Smooth muscle cell (in vitro differentiated cells): ENCODE measurements at regions not wholly inside any gene's neighbourhood (a gene's known extent, or its start where the extent isn't known, plus 50 kb on each side); places are given as distances from the start of the nearest gene placed in this dataset.
"Not testable (repeated sequence)": the region's sequence is repeated elsewhere in the genome, so short reads cannot be mapped to it uniquely, and the experiment has no call there.

Experiments used
- DNase-seq: peaks from one replicate; lab custom pipeline; 2025; ENCODE audit not compliant: unreplicated experiment; lab: John Stamatoyannopoulos, UW
- H2AFZ ChIP-seq: fragments of 200-600 bp; sonication (generic); 2 replicates; pipeline ENCODE4 v1.6.0; 2016; ENCODE audit warnings: antibody characterized with exemption, low read depth, mild to moderate bottlenecking
- H3F3A ChIP-seq: fragments of 200-600 bp; sonication (generic); 2 replicates; pipeline ENCODE4 v1.6.0; 2017; ENCODE audit warnings: antibody characterized with exemption, low read depth
- H3K27ac ChIP-seq: fragments of 200-600 bp; sonication (generic); 2 replicates; pipeline ENCODE4 v1.5.1; 2016; ENCODE audit warnings: low read depth, mild to moderate bottlenecking
- H3K27me3 ChIP-seq: fragments of 200-600 bp; sonication (generic); 2 replicates; pipeline ENCODE4 v1.6.1; 2016; ENCODE audit warnings: low read depth, mild to moderate bottlenecking
- H3K36me3 ChIP-seq: fragments of 200-600 bp; sonication (generic); 2 replicates; pipeline ENCODE4 v1.5.1; 2016; ENCODE audit warnings: low read depth
- H3K4me1 ChIP-seq: fragments of 200-600 bp; sonication (generic); 2 replicates; pipeline ENCODE4 v1.5.1; 2016; ENCODE audit warnings: low read depth
- H3K4me2 ChIP-seq: fragments of 200-600 bp; sonication (generic); 2 replicates; pipeline ENCODE4 v1.6.0; 2016; ENCODE audit warnings: mild to moderate bottlenecking
- H3K4me3 ChIP-seq: fragments of 200-600 bp; sonication (generic); 2 replicates; pipeline ENCODE4 v1.5.1; 2016; ENCODE audit warnings: mild to moderate bottlenecking
- H3K79me2 ChIP-seq: fragments of 200-600 bp; sonication (generic); 2 replicates; pipeline ENCODE4 v1.6.0; 2016; ENCODE audit warnings: low read depth, mild to moderate bottlenecking
- H3K9ac ChIP-seq: fragments of 200-600 bp; sonication (generic); 2 replicates; pipeline ENCODE4 v1.6.0; 2016; ENCODE audit warnings: low read depth
- H3K9me3 ChIP-seq: fragments of 200-600 bp; sonication (generic); replicated peaks from 2 replicates; pipeline ENCODE4 v1.5.1; 2016; ENCODE audit warnings: low read depth
- H4K20me1 ChIP-seq: fragments of 200-600 bp; sonication (generic); 2 replicates; pipeline ENCODE4 v1.6.0; 2016; ENCODE audit warnings: low read depth
- CTCF ChIP-seq: fragments of 200-600 bp; sonication (generic); IDR thresholded peaks from 2 replicates; pipeline ENCODE4 v1.5.1; 2017; ENCODE audit warnings: borderline replicate concordance, mild to moderate bottlenecking, antibody characterized with exemption; ENCODE audit not compliant: insufficient read depth, poor library complexity, severe bottlenecking
- WGBS: methylation state at CpG from one replicate; pipeline ENCODE4 v1.1.7; 2016; ENCODE audit warnings: low lambda C conversion rate; 5-methylcytosine and 5-hydroxymethylcytosine counted together

GRCh38 chr2:238722181-238722580 is 125.7 kb upstream of the TWIST2 start:
- H4K20me1 ChIP-seq = no peaks in the 10 kb centered on the region
- H3K36me3 ChIP-seq = no peaks in the 10 kb centered on the region
- 94% methylated on average over 14 of the region's 14 CpGs for WGBS
- H3F3A ChIP-seq = no peaks in the 10 kb centered on the region
- no peak for DNase-seq
- H3K4me1 ChIP-seq = no peaks in the 10 kb centered on the region
- H3K4me2 ChIP-seq = no peak overlapping the region
- no peaks in the 10 kb centered on the region for H3K79me2 ChIP-seq
- no peak overlapping the region for H3K27ac ChIP-seq
- H3K27me3 ChIP-seq = peaks cover 8% of the 10 kb centered on the region
- H3K9ac ChIP-seq = no peak overlapping the region
- H3K4me3 ChIP-seq = no peak overlapping the region
- TF ChIP-seq CTCF = no peak
- no peaks in the 10 kb centered on the region for H3K9me3 ChIP-seq
- no peak overlapping the region for H2AFZ ChIP-seq

- H3K9me3 ChIP-seq = no peaks in the 10 kb centered on the region
- 96% methylated on average over 24 of the region's 33 CpGs for WGBS
- H2AFZ ChIP-seq = no peak overlapping the region
- H3K9ac ChIP-seq = no peak overlapping the region
- H3F3A ChIP-seq = peaks cover under 1% of the 10 kb centered on the region
- no peak overlapping the region for H3K4me2 ChIP-seq
- no peak for DNase-seq
- peaks cover 8% of the 10 kb centered on the region for H3K27me3 ChIP-seq
- H4K20me1 ChIP-seq = no peaks in the 10 kb centered on the region
- H3K27ac ChIP-seq = no peak overlapping the region
- H3K36me3 ChIP-seq = no peaks in the 10 kb centered on the region
- TF ChIP-seq CTCF = no peak
- no peaks in the 10 kb centered on the region for H3K79me2 ChIP-seq
- no peak overlapping the region for H3K4me3 ChIP-seq
- no peaks in the 10 kb centered on the region for H3K4me1 ChIP-seq
Observed at GRCh38 chr2:238722883-238723282, 125.0 kb upstream of the TWIST2 start.

DNA sequence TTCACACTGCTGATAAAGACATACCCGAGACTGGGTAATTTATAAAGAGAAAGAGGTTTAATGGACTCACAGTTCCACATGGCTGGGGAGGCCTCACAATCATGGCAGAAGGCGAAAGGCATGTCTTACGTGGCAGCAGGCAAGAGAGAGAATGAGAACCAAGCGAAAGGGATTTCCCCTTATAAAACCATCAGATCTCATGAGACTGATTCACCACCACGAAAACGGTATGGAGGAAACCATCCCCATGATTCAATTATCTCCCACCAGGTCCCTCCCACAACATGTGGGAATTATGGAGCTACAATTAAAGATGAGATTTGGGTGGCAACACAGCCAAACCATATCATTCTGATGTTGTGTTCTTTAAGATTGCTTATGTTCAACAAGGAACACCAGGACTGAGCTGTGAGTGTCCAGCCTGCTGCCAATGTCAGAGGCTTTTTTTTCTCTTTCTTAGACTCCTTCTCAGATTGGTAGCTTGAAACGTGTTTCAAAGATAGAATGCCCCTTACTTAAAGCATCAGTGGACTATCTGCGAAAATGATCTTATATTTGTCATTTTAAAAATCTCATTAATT is 124.1 kb upstream of the TWIST2 start:
- H3K27me3 ChIP-seq, H3K36me3 ChIP-seq, H3K79me2 ChIP-seq, H3F3A ChIP-seq, H3K9ac ChIP-seq, H3K9me3 ChIP-seq, H3K4me2 ChIP-seq, H2AFZ ChIP-seq, H3K27ac ChIP-seq, DNase-seq, H3K4me3 ChIP-seq, H4K20me1 ChIP-seq, H3K4me1 ChIP-seq: not testable (repeated sequence)
- 72% methylated on average over 8 of the region's 8 CpGs for WGBS

GRCh38 chr2:238724728-238725127 is 123.2 kb upstream of the TWIST2 start:
- Histone ChIP-seq H3K4me1 (peaks cover 4% of the 10 kb centered on the region), H4K20me1 (no peaks in the 10 kb centered on the region), H3F3A (peaks cover 7% of the 10 kb centered on the region), H3K9me3 (no peaks in the 10 kb centered on the region), H3K9ac (no peak overlapping the region), H2AFZ (no peak overlapping the region), H3K4me2 (no peak overlapping the region), H3K27me3 (peaks cover 8% of the 10 kb centered on the region), H3K79me2 (no peaks in the 10 kb centered on the region), H3K36me3 (no peaks in the 10 kb centered on the region), H3K4me3 (no peak overlapping the region), H3K27ac (no peak overlapping the region)
- WGBS = 88% methylated on average over 8 of the region's 8 CpGs
- no peak for DNase-seq
- TF ChIP-seq CTCF = no peak
